Fibroblast of lung (primary cell): ENCODE measurements at regions not wholly inside any gene's neighbourhood (a gene's known extent, or its start where the extent isn't known, plus 50 kb on each side); places are given as distances from the start of the nearest gene placed in this dataset.
A peak's percentile ranks its signal among the peaks of the same experiment; 100 is the strongest.

Source experiments
- DNase-seq, 2 donors: peaks; one replicate each; pipeline versions ENCODE4 v3.0.0 to v3.0.0-alpha.2; 2010; ENCODE audit warnings: low read depth in 2 of 2
- H2AFZ ChIP-seq: 2 replicates; pipeline ENCODE4 v1.5.1; 2012; ENCODE audit warnings: low read length, control low read depth, inconsistent platforms
- H3K27ac ChIP-seq: 2 replicates; pipeline ENCODE4 v1.5.1; 2011; ENCODE audit warnings: low read length, control low read depth; ENCODE audit not compliant: insufficient read depth
- H3K27me3 ChIP-seq: 2 replicates; pipeline ENCODE4 v1.5.1; 2011; ENCODE audit warnings: mild to moderate bottlenecking, low read length; ENCODE audit not compliant: control insufficient read depth, insufficient read depth
- H3K36me3 ChIP-seq: 2 replicates; pipeline ENCODE4 v1.5.1; 2011; ENCODE audit warnings: low read length; ENCODE audit not compliant: control insufficient read depth, insufficient read depth
- H3K4me1 ChIP-seq: 2 replicates; pipeline ENCODE4 v1.5.1; 2011; ENCODE audit warnings: low read length; ENCODE audit not compliant: control insufficient read depth, insufficient read depth; ENCODE audit errors: extremely low read depth
- H3K4me2 ChIP-seq: 2 replicates; pipeline ENCODE4 v1.5.1; 2011; ENCODE audit warnings: low read length, control low read depth; ENCODE audit not compliant: insufficient read depth; ENCODE audit errors: extremely low read depth
- H3K4me3 ChIP-seq, 4 experiments: fragments of 200-600 bp in 1 of 4; sonication (generic) in 1 of 4; replicated peaks in 1 of 4; 2 replicates each; pipeline ENCODE4 v1.5.1; 2011 to 2016; ENCODE audit warnings: low read length in 4 of 4, low read depth in 3 of 4, mild to moderate bottlenecking in 3 of 4, control low read depth in 2 of 4, inconsistent platforms in 1 of 4, mixed read lengths in 1 of 4; ENCODE audit not compliant: insufficient read depth in 1 of 4; ENCODE audit errors: control extremely low read depth in 1 of 4
- H3K79me2 ChIP-seq: 2 replicates; pipeline ENCODE4 v1.5.1; 2012; ENCODE audit warnings: mild to moderate bottlenecking, low read length, inconsistent platforms; ENCODE audit not compliant: control insufficient read depth, insufficient read depth
- H3K9ac ChIP-seq: 2 replicates; pipeline ENCODE4 v1.5.1; 2011; ENCODE audit warnings: mild to moderate bottlenecking, low read length, control low read depth; ENCODE audit not compliant: insufficient read depth
- H3K9me3 ChIP-seq: 2 replicates; pipeline ENCODE4 v1.5.1; 2012; ENCODE audit warnings: low read depth, low read length; ENCODE audit not compliant: control insufficient read depth, insufficient read depth
- H4K20me1 ChIP-seq: 2 replicates; pipeline ENCODE4 v1.5.1; 2011; ENCODE audit warnings: low read length; ENCODE audit not compliant: control insufficient read depth, insufficient read depth; ENCODE audit errors: extremely low read depth
- EZH2 ChIP-seq: IDR thresholded peaks from 2 replicates; pipeline ENCODE4 v1.5.1; 2012; ENCODE audit warnings: low read length, control low read depth, mild to moderate bottlenecking; ENCODE audit errors: missing control alignments
- TF ChIP-seq, protein P1 (sequence below), 2 donors: IDR thresholded peaks in 1 of 2; conservative IDR thresholded peaks in 1 of 2; 1 replicate in 1 of 2; 2 replicates in 1 of 2; pipeline ENCODE4 v1.5.1; 2011 to 2012; ENCODE audit warnings: low read length in 2 of 2, control low read depth in 1 of 2, inconsistent platforms in 1 of 2, low read depth in 1 of 2, mild to moderate bottlenecking in 1 of 2

DNA sequence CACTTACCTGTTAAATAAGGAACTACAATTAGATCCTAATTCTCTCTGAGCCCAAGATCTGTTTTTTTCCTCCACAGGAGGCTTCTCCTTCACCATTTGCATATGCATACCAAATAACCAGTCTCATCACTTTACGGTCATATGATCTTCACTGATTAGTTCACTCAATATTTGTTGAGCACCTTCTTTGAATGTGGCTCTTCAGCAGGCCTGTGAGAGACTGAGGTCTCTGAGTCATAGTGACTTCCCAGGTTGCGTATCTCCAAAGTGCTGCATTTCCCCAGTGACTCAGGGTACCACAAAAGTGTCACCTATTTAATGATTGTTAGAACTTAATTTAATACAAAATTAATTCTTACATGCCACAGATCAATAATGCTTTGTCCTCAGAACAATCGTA lies 108.8 kb upstream of the TRIB2 start:
- Histone ChIP-seq H3K4me3 (no peak overlapping the region), H2AFZ (no peak overlapping the region), H3K4me2 (no peak overlapping the region), H3K36me3 (no peaks in the 10 kb centered on the region), H4K20me1 (no peaks in the 10 kb centered on the region), H3K9ac (no peak overlapping the region), H3K27me3 (no peaks in the 10 kb centered on the region), H3K4me1 (peaks cover 3% of the 10 kb centered on the region), H3K79me2 (no peaks in the 10 kb centered on the region), H3K9me3 (no peaks in the 10 kb centered on the region), H3K27ac (no peak overlapping the region)
- TF ChIP-seq EZH2: no peak
- TF ChIP-seq, protein P1, sequence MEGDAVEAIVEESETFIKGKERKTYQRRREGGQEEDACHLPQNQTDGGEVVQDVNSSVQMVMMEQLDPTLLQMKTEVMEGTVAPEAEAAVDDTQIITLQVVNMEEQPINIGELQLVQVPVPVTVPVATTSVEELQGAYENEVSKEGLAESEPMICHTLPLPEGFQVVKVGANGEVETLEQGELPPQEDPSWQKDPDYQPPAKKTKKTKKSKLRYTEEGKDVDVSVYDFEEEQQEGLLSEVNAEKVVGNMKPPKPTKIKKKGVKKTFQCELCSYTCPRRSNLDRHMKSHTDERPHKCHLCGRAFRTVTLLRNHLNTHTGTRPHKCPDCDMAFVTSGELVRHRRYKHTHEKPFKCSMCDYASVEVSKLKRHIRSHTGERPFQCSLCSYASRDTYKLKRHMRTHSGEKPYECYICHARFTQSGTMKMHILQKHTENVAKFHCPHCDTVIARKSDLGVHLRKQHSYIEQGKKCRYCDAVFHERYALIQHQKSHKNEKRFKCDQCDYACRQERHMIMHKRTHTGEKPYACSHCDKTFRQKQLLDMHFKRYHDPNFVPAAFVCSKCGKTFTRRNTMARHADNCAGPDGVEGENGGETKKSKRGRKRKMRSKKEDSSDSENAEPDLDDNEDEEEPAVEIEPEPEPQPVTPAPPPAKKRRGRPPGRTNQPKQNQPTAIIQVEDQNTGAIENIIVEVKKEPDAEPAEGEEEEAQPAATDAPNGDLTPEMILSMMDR (conservative IDR thresholded peaks at IDR 0.05 in 1 of 2, IDR thresholded peaks at IDR 0.05 in 1 of 2; ENCODE audit: low read depth in 1 of 2, low read length in 2 of 2): no peak
- DNase-seq: peak in 1 of 2 donors; percentile 70

DNA sequence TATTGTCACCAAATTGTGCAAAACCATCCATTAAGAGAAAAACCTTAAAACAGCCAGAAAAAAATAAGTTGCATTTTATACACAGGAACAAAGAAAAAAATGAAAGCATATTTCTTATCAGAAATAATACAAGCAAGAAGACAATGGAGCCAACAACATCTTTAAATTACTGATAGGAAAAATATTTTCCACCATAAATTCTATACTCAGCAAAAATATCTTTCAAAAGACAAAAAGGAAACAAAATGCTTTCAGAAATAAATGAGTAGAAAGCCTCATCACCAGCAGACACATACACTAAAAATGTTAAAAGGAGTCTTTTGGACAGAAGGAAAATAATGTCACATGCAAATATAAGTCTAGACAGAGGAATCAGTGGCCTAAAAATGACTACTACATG lies 106.4 kb upstream of the TRIB2 start:
- peaks cover 3% of the 10 kb centered on the region for H3K4me1 ChIP-seq
- DNase-seq: no peak
- H3K79me2 ChIP-seq: no peaks in the 10 kb centered on the region
- H4K20me1 ChIP-seq: no peaks in the 10 kb centered on the region
- no peaks in the 10 kb centered on the region for H3K9me3 ChIP-seq
- H3K9ac ChIP-seq: no peak overlapping the region
- no peak overlapping the region for H3K27ac ChIP-seq
- no peak for TF ChIP-seq EZH2
- TF ChIP-seq, protein P1 (conservative IDR thresholded peaks at IDR 0.05 in 1 of 2, IDR thresholded peaks at IDR 0.05 in 1 of 2; ENCODE audit: low read depth in 1 of 2, low read length in 2 of 2): no peak
- no peak overlapping the region for H2AFZ ChIP-seq
- no peaks in the 10 kb centered on the region for H3K27me3 ChIP-seq
- H3K36me3 ChIP-seq: no peaks in the 10 kb centered on the region
- H3K4me2 ChIP-seq: no peak overlapping the region
- no peak overlapping the region for H3K4me3 ChIP-seq

DNA sequence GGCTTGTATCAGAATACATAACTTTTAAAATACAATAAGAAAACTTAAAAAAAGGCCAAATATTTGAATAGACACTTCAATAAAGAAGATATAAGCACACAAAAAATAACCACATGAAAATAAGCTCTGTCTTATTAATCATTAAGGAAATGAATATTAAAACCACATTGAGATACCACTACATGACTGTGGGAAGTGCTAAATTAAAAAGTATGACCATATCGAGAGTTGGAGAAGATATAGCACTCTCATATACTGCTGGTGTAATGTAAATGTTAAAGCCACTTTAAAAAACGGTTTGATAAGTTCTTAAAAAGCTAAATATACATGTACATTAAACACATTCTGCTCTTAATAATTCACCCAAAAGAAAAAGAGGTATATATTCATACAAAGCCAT lies 104.6 kb upstream of the TRIB2 start:
- TF ChIP-seq EZH2: no peak
- TF ChIP-seq, protein P1 (conservative IDR thresholded peaks at IDR 0.05 in 1 of 2, IDR thresholded peaks at IDR 0.05 in 1 of 2; ENCODE audit: low read depth in 1 of 2, low read length in 2 of 2): no peak
- Histone ChIP-seq H3K27ac (no peak overlapping the region), H3K36me3 (no peaks in the 10 kb centered on the region)

More for the DNA sequence above, 104.6 kb upstream of the TRIB2 start:
- Histone ChIP-seq H3K27me3 (no peaks in the 10 kb centered on the region), H3K9me3 (no peaks in the 10 kb centered on the region), H3K4me2 (no peak overlapping the region), H3K4me1 (no peaks in the 10 kb centered on the region), H2AFZ (no peak overlapping the region), H3K79me2 (no peaks in the 10 kb centered on the region), H3K4me3 (no peak overlapping the region), H4K20me1 (no peaks in the 10 kb centered on the region), H3K9ac (no peak overlapping the region)
- no peak for DNase-seq
